ENCODE measurements at regions not wholly inside any gene's neighbourhood (a gene's known extent, or its start where the extent isn't known, plus 50 kb on each side); places are given as distances from the start of the nearest gene placed in this dataset.

DNA sequence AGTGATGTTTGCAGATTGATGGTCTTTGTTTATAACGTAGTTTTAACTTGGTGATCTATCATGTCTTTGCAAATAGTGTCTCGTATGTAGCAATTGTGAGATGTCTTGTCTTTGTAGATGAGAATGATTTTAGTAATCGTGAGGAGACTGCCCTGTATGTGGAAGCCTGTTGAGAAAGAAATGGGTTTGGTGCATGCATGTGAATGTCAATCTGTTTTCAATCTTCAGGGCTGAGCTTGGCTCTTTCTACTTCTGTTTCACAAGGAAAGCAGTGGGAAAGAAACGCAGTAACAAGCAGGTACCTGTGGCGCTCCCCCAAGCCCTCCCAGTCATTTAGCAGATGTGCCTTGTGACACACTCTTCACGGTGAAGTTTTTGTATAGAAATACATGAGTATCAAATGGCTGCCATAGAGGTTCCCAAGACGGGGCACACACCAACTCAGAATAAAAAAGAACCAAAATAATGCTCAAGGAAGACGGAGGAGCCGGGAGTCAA, 342.8 kb upstream of the DDHD1 start (continued):
- TF ChIP-seq RAD21 (IDR thresholded peaks at IDR 0.05 in 1 of 2, conservative IDR thresholded peaks at IDR 0.05 in 1 of 2; ENCODE audit: low read depth in 2 of 2, low read length in 2 of 2): no peak
- TF ChIP-seq FOSL1 (IDR thresholded peaks at IDR 0.05; ENCODE audit: insufficient read depth, low read depth, low read length): no peak
- no peak for TF ChIP-seq SAP30 (IDR thresholded peaks at IDR 0.05; ENCODE audit: insufficient read depth, insufficient replicate concordance, low read length)
- TF ChIP-seq SUZ12 (IDR thresholded peaks at IDR 0.05; ENCODE audit: low read length): no peak

All from H1 (cell line).